ENCODE measurements at regions not wholly inside any gene's neighbourhood (a gene's known extent, or its start where the extent isn't known, plus 50 kb on each side); places are given as distances from the start of the nearest gene placed in this dataset.

GRCh38 chr16:80033783-80034468 is 433.4 kb upstream of the MAF start:
- DNase-seq, result no peak

- no peak for DNase-seq
Measured at GRCh38 chr16:80029761-80030481, 429.4 kb upstream of the MAF start.

- no peak for DNase-seq
Measured at GRCh38 chr16:80029381-80029630, 428.8 kb upstream of the MAF start.

GRCh38 chr16:80028581-80029380 is 428.2 kb upstream of the MAF start:
- no peak for DNase-seq

GRCh38 chr16:80027007-80027965 is 426.7 kb upstream of the MAF start:
- no peak for DNase-seq

- no peak for DNase-seq
Measured at GRCh38 chr16:80025236-80025635, 424.7 kb upstream of the MAF start.

- DNase-seq, result no peak
Measured at GRCh38 chr16:80024443-80024842, 423.9 kb upstream of the MAF start.

GRCh38 chr16:80023865-80024264 is 423.3 kb upstream of the MAF start:
- DNase-seq, result no peak

- no peak for DNase-seq
Measured at GRCh38 chr16:80019395-80019794, 418.9 kb upstream of the MAF start.

GRCh38 chr16:80018466-80018865 is 417.9 kb upstream of the MAF start:
- no peak for DNase-seq

- DNase-seq, result no peak
Measured at GRCh38 chr16:80016731-80017326, 416.3 kb upstream of the MAF start.

GRCh38 chr16:80015566-80015965 is 415.0 kb upstream of the MAF start:
- DNase-seq, result no peak

GRCh38 chr16:80014241-80014939 is 413.9 kb upstream of the MAF start:
- DNase-seq, result no peak

GRCh38 chr16:80012586-80012985 is 412.0 kb upstream of the MAF start:
- no peak for DNase-seq

GRCh38 chr16:80009971-80010659 is 409.6 kb upstream of the MAF start:
- DNase-seq, result no peak

GRCh38 chr16:80008857-80009256 is 408.3 kb upstream of the MAF start:
- no peak for DNase-seq

GRCh38 chr16:80007231-80007630 is 406.7 kb upstream of the MAF start:
- no peak for DNase-seq

- DNase-seq, result no peak
Measured at GRCh38 chr16:80006241-80007215, 406.0 kb upstream of the MAF start.

- DNase-seq, result no peak
Measured at GRCh38 chr16:80004113-80004512, 403.6 kb upstream of the MAF start.

- DNase-seq, result no peak
Measured at GRCh38 chr16:80002261-80002660, 401.7 kb upstream of the MAF start.

Measured in NCI-H1092 treated with DMSO at 0.1 percent for 48 hours (cell line).